Loucy (cell line): ENCODE measurements at regions not wholly inside any gene's neighbourhood (a gene's known extent, or its start where the extent isn't known, plus 50 kb on each side); places are given as distances from the start of the nearest gene placed in this dataset.

ENCODE experiments used
- CTCF ChIP-seq: fragments of 200-600 bp; sonication (generic); conservative IDR thresholded peaks from 2 replicates; pipeline ENCODE4 v1.5.1; 2014; ENCODE audit warnings: mild to moderate bottlenecking, antibody characterized with exemption, low read length
- EZH2phosphoT487 ChIP-seq: fragments of 200-600 bp; IDR thresholded peaks from 2 replicates; pipeline ENCODE4 v1.6.1; 2018; ENCODE audit warnings: antibody characterized with exemption, mild to moderate bottlenecking, moderate library complexity, borderline replicate concordance

- TF ChIP-seq CTCF (no peak), EZH2phosphoT487 (no peak)
These were observed 155.7 kb downstream of the GALC start for GRCh38 chr14:87837296-87837695.
